ENCODE measurements at regions not wholly inside any gene's neighbourhood (a gene's known extent, or its start where the extent isn't known, plus 50 kb on each side); places are given as distances from the start of the nearest gene placed in this dataset.

GRCh38 chr22:48662476-48663135, 1165.1 kb downstream of the BRD1 start:
- Histone ChIP-seq H3K27me3 (replicated peaks in 1 of 4; ENCODE audit: control extremely low read depth in 1 of 4, control insufficient read depth in 3 of 4, insufficient read depth in 4 of 4, low read length in 3 of 4) (no peaks in the 10 kb centered on the region), H4K20me1 (ENCODE audit: control insufficient read depth, insufficient read depth, low read length, poor library complexity, severe bottlenecking) (no peaks in the 10 kb centered on the region), H3K36me3 (replicated peaks in 1 of 2; ENCODE audit: control extremely low read depth in 1 of 2, control insufficient read depth in 1 of 2, extremely low read depth in 1 of 2, insufficient read depth in 2 of 2, low read length in 1 of 2) (no peaks in the 10 kb centered on the region), H3K4me3 (ENCODE audit: control extremely low read depth in 1 of 5, extremely low read depth in 1 of 5, insufficient read depth in 1 of 5, low read depth in 2 of 5, low read length in 4 of 5) (no peak overlapping the region), H3K4me1 (ENCODE audit: control insufficient read depth in 2 of 2, insufficient read depth in 2 of 2, low read length in 2 of 2) (no peaks in the 10 kb centered on the region), H3K9ac (ENCODE audit: low read length) (no peak overlapping the region), H3K79me2 (ENCODE audit: control insufficient read depth, insufficient read depth, low read length) (no peaks in the 10 kb centered on the region), H2AFZ (ENCODE audit: insufficient read depth, low read depth, low read length, poor library complexity, severe bottlenecking) (no peak overlapping the region), H3K27ac (ENCODE audit: low read length in 2 of 2) (no peak overlapping the region), H3K4me2 (replicated peaks; ENCODE audit: low read depth, low read length, poor library complexity, severe bottlenecking) (no peak overlapping the region), H3K9me3 (ENCODE audit: control extremely low read depth in 1 of 3, control insufficient read depth in 2 of 3, insufficient read depth in 1 of 3, low read length in 2 of 3) (peaks cover 0 to 46% (median 6%) of the 10 kb centered on the region in 3 donors)
- H3K27me3 Mint-ChIP-seq = no peaks in the 10 kb centered on the region
- CTCF ChIA-PET = no interaction called here
- WGBS (ENCODE audit: insufficient coverage) = 93% methylated on average over 20 of the region's 20 CpGs
- no peak overlapping the region for H3K27ac Mint-ChIP-seq
- H3K4me1 Mint-ChIP-seq = no peaks in the 10 kb centered on the region
- no peak for ATAC-seq (ENCODE audit: low read depth)
- TF ChIP-seq CTCF (IDR thresholded peaks at IDR 0.05) = no peak
- no peak overlapping the region for H3K4me3 Mint-ChIP-seq
- intact Hi-C loops (cut with micrococcal nuclease) = no loop called here
- POLR2A ChIA-PET = no interaction called here
- H3K9me3 Mint-ChIP-seq (ENCODE audit: insufficient read depth) = peaks cover 8% of the 10 kb centered on the region
- DNase-seq = no peak

GRCh38 chr22:48661984-48662383, 1165.7 kb downstream of the BRD1 start:
- WGBS (ENCODE audit: insufficient coverage) = 100% methylated on average over 7 of the region's 7 CpGs
- TF ChIP-seq CTCF (IDR thresholded peaks at IDR 0.05) = no peak
- TF ChIP-seq EZH2 (IDR thresholded peaks at IDR 0.05; ENCODE audit: borderline replicate concordance, insufficient read depth, low read depth, low read length, poor library complexity, severe bottlenecking) = no peak
- H4K20me1 ChIP-seq (ENCODE audit: control insufficient read depth, insufficient read depth, low read length, poor library complexity, severe bottlenecking) = no peaks in the 10 kb centered on the region
- H3K4me3 ChIP-seq (ENCODE audit: control extremely low read depth in 1 of 5, extremely low read depth in 1 of 5, insufficient read depth in 1 of 5, low read depth in 2 of 5, low read length in 4 of 5) = no peak overlapping the region
- H3K27ac ChIP-seq (ENCODE audit: low read length in 2 of 2) = no peak overlapping the region
- H3K4me1 ChIP-seq (ENCODE audit: control insufficient read depth in 2 of 2, insufficient read depth in 2 of 2, low read length in 2 of 2) = no peaks in the 10 kb centered on the region
- intact Hi-C loops (cut with micrococcal nuclease) = no loop called here
- Mint-ChIP-seq H3K9me3 (ENCODE audit: insufficient read depth) (peaks cover 8% of the 10 kb centered on the region), H3K4me1 (no peaks in the 10 kb centered on the region), H3K4me3 (no peak overlapping the region), H3K27me3 (no peaks in the 10 kb centered on the region), H3K27ac (no peak overlapping the region)
- ATAC-seq (ENCODE audit: low read depth) = no peak
- no peak overlapping the region for H3K9ac ChIP-seq (ENCODE audit: low read length)
- ChIA-PET POLR2A (no interaction called here), CTCF (no interaction called here)
- no peak overlapping the region for H3K4me2 ChIP-seq (replicated peaks; ENCODE audit: low read depth, low read length, poor library complexity, severe bottlenecking)
- H3K36me3 ChIP-seq (replicated peaks in 1 of 2; ENCODE audit: control extremely low read depth in 1 of 2, control insufficient read depth in 1 of 2, extremely low read depth in 1 of 2, insufficient read depth in 2 of 2, low read length in 1 of 2) = no peaks in the 10 kb centered on the region
- no peak overlapping the region for H2AFZ ChIP-seq (ENCODE audit: insufficient read depth, low read depth, low read length, poor library complexity, severe bottlenecking)
- DNase-seq = no peak
- H3K27me3 ChIP-seq (replicated peaks in 1 of 4; ENCODE audit: control extremely low read depth in 1 of 4, control insufficient read depth in 3 of 4, insufficient read depth in 4 of 4, low read length in 3 of 4) = no peaks in the 10 kb centered on the region
- no peaks in the 10 kb centered on the region for H3K79me2 ChIP-seq (ENCODE audit: control insufficient read depth, insufficient read depth, low read length)
- H3K9me3 ChIP-seq (ENCODE audit: control extremely low read depth in 1 of 3, control insufficient read depth in 2 of 3, insufficient read depth in 1 of 3, low read length in 2 of 3) = peaks cover 0 to 42% (median 6%) of the 10 kb centered on the region in 3 donors
